Stomach (tissue), 8 donors: ENCODE measurements at regions not wholly inside any gene's neighbourhood (a gene's known extent, or its start where the extent isn't known, plus 50 kb on each side); places are given as distances from the start of the nearest gene placed in this dataset.
A peak's percentile ranks its signal among the peaks of the same experiment; 100 is the strongest.

Experiments used
- DNase-seq, 2 donors: peaks; one replicate each; pipeline versions ENCODE4 v3.0.0 to v3.0.0-alpha.2; 2013 to 2019
- H3K27ac ChIP-seq, 5 donors: fragments of 200-600 bp in 4 of 5; sonication (generic) in 4 of 5; one replicate each; pipeline ENCODE4 v1.5.1; 2013 to 2019; ENCODE audit warnings: mild to moderate bottlenecking in 1 of 5, moderate library complexity in 1 of 5
- H3K27me3 ChIP-seq, 3 donors: fragments of 200-600 bp; sonication (generic); one replicate each; pipeline ENCODE4 v1.5.1; 2017 to 2019; ENCODE audit warnings: mixed run types in 1 of 3
- H3K36me3 ChIP-seq, 4 donors: fragments of 200-600 bp; sonication (generic); 1 replicate in 3 of 4; 2 replicates in 1 of 4; pipeline ENCODE4 v1.5.1; 2016 to 2019
- H3K4me1 ChIP-seq, 4 donors: fragments of 200-600 bp; sonication (generic); one replicate each; pipeline ENCODE4 v1.5.1; 2016 to 2019
- H3K4me3 ChIP-seq, 4 donors: fragments of 200-600 bp; sonication (generic) in 3 of 4; one replicate each; pipeline ENCODE4 v1.5.1; 2016 to 2019; ENCODE audit warnings: mild to moderate bottlenecking in 1 of 4
- H3K9me3 ChIP-seq, 4 donors: fragments of 200-600 bp; sonication (generic); one replicate each; pipeline ENCODE4 v1.5.1; 2016 to 2019
- CTCF ChIP-seq, 7 experiments: fragments of 450-650 bp in 4 of 7; fragments of 200-600 bp in 3 of 7; sonication (generic) in 3 of 7; IDR thresholded peaks; one replicate each; pipeline ENCODE4 v1.5.1; 2016 to 2019; ENCODE audit warnings: antibody characterized with exemption in 7 of 7, control low read depth in 2 of 7, mild to moderate bottlenecking in 1 of 7
- EP300 ChIP-seq: sonication (generic); formaldehyde crosslinking; IDR thresholded peaks from one replicate; pipeline ENCODE4 v1.6.1; 2017; ENCODE audit warnings: antibody characterized with exemption
- POLR2A ChIP-seq, 4 donors: fragments of 450-650 bp; IDR thresholded peaks; one replicate each; pipeline ENCODE4 v1.6.1; 2016; ENCODE audit warnings: antibody characterized with exemption in 4 of 4, control low read depth in 2 of 4, mild to moderate bottlenecking in 1 of 4, moderate library complexity in 1 of 4
- POLR2AphosphoS5 ChIP-seq, 3 donors: sonication (generic); formaldehyde crosslinking; IDR thresholded peaks; one replicate each; pipeline ENCODE4 v1.6.1; 2016; ENCODE audit warnings: antibody characterized with exemption in 3 of 3
- WGBS, 5 donors: extraction: QIAGEN DNeasy Blood & Tissue Kit in 3 of 5; methylation state at CpG; one replicate each; pipeline versions ENCODE4 v1.1.5 to v1.1.7; 2013 to 2018; 5-methylcytosine and 5-hydroxymethylcytosine counted together
- intact Hi-C: fragments of 100-400 bp; cut with DNase I; formaldehyde crosslinking; loops from one replicate; pipeline ENCODE4 v1.15.1; 2023; ENCODE audit warnings: low total_unique reads
- donor health status: healthy with polysubstance abuse.
- donor health status: Bipolar disorder and iron deficiency.
- donor health status: healthy.

GRCh38 chr1:29447368-29447767, 211.0 kb downstream of the PTPRU start:
- WGBS, 5 donors: 82 to 93% (median 87%) methylated on average over 3 of the region's 3 CpGs
- Histone ChIP-seq H3K27me3 (peaks cover 0 to 71% (median 15%) of the 10 kb centered on the region in 3 donors), H3K4me1 (no peaks in the 10 kb centered on the region), H3K9me3 (no peaks in the 10 kb centered on the region), H3K4me3 (no peak overlapping the region), H3K36me3 (no peaks in the 10 kb centered on the region), H3K27ac (no peak overlapping the region)
- intact Hi-C loops: no loop called here
- no peak for DNase-seq
- no peak for TF ChIP-seq EP300
- TF ChIP-seq POLR2A (IDR thresholded peaks at IDR 0.05): no peak
- TF ChIP-seq POLR2AphosphoS5 (IDR thresholded peaks at IDR 0.05): no peak
- TF ChIP-seq CTCF (IDR thresholded peaks at IDR 0.05): no peak

DNA sequence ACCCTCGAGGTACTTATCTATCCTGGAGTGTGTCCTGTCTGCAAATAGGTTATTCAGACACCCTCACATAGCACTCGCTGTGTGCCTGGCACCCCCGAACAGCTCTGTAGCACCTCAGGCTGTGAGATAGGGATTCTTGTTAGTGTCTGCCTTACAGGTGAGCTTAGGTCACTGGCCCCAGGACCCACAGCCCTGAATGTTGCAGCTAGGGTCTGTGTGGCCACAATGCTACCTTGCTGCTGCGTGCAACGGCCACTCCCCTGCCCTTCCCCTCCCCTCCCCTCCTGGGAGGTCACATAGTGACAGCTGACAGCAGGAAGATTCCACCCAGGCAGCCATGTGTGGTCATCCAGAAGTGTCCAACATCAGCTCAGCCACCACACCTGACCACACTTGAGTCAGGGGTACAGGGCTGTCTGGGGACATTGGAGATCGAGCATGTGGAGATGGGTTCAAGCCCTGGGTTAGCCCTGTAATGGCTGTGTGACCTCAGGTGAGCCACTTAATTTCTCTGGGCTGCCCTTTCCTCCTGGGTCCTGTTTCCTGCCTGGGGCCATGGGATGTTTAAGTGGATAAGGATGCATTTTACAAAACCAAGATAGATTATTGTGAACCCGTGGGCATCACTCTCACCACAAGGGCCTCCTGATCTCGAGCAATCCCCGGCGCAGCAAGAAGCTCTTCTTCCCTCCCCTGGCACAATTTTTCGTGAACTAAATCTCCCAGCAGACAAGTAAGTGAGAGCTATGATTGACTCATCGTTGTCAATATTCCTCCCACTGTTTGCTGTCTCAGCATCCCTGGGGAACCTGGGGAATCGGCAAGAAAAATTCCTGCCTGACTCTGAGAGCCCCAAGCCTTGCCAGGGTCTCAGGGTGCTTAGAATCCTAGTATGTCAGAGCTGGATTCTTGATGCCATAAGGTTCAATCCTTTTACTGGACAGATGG, 208.7 kb downstream of the PTPRU start:
- DNase-seq: no peak
- H3K4me1 ChIP-seq: no peaks in the 10 kb centered on the region
- no peak overlapping the region for H3K27ac ChIP-seq
- 62 to 66% (median 64%) methylated on average over 12 to 13 of the region's 13 CpGs for WGBS, 5 donors
- H3K9me3 ChIP-seq: no peaks in the 10 kb centered on the region
- intact Hi-C loops: no loop called here
- H3K36me3 ChIP-seq: no peaks in the 10 kb centered on the region
- no peak overlapping the region for H3K4me3 ChIP-seq
- peaks cover 0 to 70% (median 15%) of the 10 kb centered on the region in 3 donors for H3K27me3 ChIP-seq
- TF ChIP-seq CTCF (IDR thresholded peaks at IDR 0.05) (no peak), EP300 (no peak), POLR2AphosphoS5 (IDR thresholded peaks at IDR 0.05) (no peak), POLR2A (IDR thresholded peaks at IDR 0.05) (no peak)

DNA sequence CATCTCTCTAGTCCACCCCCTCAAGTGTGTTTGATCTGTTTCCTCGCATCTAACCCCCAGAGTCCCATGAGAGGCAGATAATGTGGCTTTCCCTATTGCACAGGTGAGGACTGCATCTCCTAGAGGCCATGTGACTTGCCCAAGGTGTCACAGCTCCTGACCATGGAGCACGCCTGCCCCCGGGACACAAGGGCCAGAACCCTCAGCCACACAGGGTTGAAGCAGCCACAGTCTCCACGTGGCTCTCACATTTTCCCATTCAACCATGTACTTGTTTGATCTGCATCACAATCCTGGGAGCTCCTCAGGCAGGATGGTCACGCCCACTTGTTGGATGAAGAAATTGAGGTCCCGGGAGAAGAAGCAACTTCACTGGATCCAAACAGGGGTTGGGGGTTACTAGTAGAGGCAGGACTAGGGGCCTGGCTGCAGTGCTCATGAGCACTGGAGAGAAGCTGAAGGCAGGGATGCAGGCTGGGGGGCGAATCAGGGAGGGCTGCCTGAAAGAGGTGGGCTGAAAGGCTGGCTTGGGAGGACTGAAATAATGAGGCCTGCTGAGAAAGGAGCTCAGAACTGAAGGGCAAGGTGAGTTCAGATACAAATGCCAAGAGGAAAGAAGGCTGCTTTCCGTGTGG, 207.9 kb downstream of the PTPRU start:
- peak in 1 of 2 donors; percentile 9 for DNase-seq
- 67 to 75% (median 71%) methylated on average over 8 of the region's 8 CpGs for WGBS, 5 donors
- peaks cover 0 to 68% (median 21%) of the 10 kb centered on the region in 3 donors for H3K27me3 ChIP-seq

More for the DNA sequence above, 207.9 kb downstream of the PTPRU start:
- H3K36me3 ChIP-seq: no peaks in the 10 kb centered on the region
- H3K4me3 ChIP-seq: no peak overlapping the region
- H3K4me1 ChIP-seq: no peaks in the 10 kb centered on the region
- no peak for TF ChIP-seq POLR2AphosphoS5 (IDR thresholded peaks at IDR 0.05)
- TF ChIP-seq CTCF (IDR thresholded peaks at IDR 0.05): no peak
- no peak for TF ChIP-seq EP300
- TF ChIP-seq POLR2A (IDR thresholded peaks at IDR 0.05): no peak
- H3K9me3 ChIP-seq: no peaks in the 10 kb centered on the region
- intact Hi-C loops: no loop called here
- H3K27ac ChIP-seq: no peak overlapping the region
